Left lung (tissue), 4 donors: ENCODE measurements at regions not wholly inside any gene's neighbourhood (a gene's known extent, or its start where the extent isn't known, plus 50 kb on each side); places are given as distances from the start of the nearest gene placed in this dataset.
"Not testable (repeated sequence)": the region's sequence is repeated elsewhere in the genome, so short reads cannot be mapped to it uniquely, and the experiment has no call there.

Experiments
- ATAC-seq: fragments of 200-7000 bp; cut with Tn5 transposase; one replicate; pipeline ENCODE4 v1.9.1; 2020; ENCODE audit warnings: moderate library complexity
- DNase-seq, 4 donors: peaks; one replicate each; pipeline ENCODE4 v3.0.0-alpha.2; 2013 to 2020
- H3K27ac ChIP-seq, 2 donors: fragments of 200-600 bp; sonication (generic) in 1 of 2; one replicate each; pipeline versions ENCODE4 v1.5.0 to v1.8.0; 2020 to 2021
- H3K27me3 ChIP-seq, 2 donors: fragments of 200-600 bp; sonication (generic) in 1 of 2; one replicate each; pipeline versions ENCODE4 v1.5.0 to v1.8.0; 2020 to 2021
- H3K36me3 ChIP-seq, 2 donors: fragments of 200-600 bp; sonication (generic) in 1 of 2; one replicate each; pipeline versions ENCODE4 v1.5.0 to v1.8.0; 2020 to 2021
- H3K4me1 ChIP-seq, 2 donors: fragments of 200-600 bp; one replicate each; pipeline ENCODE4 v1.8.0; 2021
- H3K4me3 ChIP-seq, 2 donors: fragments of 200-600 bp; sonication (generic) in 1 of 2; one replicate each; pipeline versions ENCODE4 v1.5.0 to v1.8.0; 2020 to 2021; ENCODE audit warnings: mild to moderate bottlenecking in 1 of 2
- H3K9me3 ChIP-seq, 2 donors: fragments of 200-600 bp; sonication (generic) in 1 of 2; one replicate each; pipeline versions ENCODE4 v1.5.0 to v1.8.0; 2020 to 2021
- intact Hi-C, 2 donors: fragments of 100-400 bp; cut with DNase I; formaldehyde crosslinking; loops; one replicate each; pipeline versions ENCODE4 v1.11.2 to v1.14.2; 2022
- TF ChIP-seq, protein P1 (sequence below), 2 donors: fragments of 200-600 bp; sonication (generic) in 1 of 2; IDR thresholded peaks; one replicate each; pipeline versions ENCODE4 v1.5.0 to v1.8.0; 2021; ENCODE audit warnings: antibody characterized with exemption in 2 of 2
- donor health status: DM: no; HTN: yes; CAD: no.
- donor health status: DM: no; HTN: no; CAD: no.

DNA sequence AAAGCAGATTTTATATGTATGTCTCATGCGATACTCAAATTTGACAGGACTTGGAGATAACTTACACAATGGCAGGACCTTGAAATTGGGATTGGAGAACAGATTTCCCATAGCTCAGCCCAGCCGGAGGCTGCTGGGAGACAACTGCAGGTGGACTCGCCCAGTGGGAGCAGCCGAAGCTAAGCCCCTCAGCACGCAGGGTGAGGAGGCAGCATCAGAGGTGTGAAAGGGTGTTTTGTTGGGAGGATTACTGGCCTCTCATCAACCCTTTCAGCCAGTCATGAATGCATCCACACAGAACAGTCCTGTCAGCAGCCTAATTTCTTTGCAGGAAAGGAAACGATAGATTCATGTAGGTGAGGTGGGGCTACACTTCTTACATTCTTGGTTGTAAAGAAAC is 110.4 kb upstream of the DYNAP start:
- TF ChIP-seq, protein P1, sequence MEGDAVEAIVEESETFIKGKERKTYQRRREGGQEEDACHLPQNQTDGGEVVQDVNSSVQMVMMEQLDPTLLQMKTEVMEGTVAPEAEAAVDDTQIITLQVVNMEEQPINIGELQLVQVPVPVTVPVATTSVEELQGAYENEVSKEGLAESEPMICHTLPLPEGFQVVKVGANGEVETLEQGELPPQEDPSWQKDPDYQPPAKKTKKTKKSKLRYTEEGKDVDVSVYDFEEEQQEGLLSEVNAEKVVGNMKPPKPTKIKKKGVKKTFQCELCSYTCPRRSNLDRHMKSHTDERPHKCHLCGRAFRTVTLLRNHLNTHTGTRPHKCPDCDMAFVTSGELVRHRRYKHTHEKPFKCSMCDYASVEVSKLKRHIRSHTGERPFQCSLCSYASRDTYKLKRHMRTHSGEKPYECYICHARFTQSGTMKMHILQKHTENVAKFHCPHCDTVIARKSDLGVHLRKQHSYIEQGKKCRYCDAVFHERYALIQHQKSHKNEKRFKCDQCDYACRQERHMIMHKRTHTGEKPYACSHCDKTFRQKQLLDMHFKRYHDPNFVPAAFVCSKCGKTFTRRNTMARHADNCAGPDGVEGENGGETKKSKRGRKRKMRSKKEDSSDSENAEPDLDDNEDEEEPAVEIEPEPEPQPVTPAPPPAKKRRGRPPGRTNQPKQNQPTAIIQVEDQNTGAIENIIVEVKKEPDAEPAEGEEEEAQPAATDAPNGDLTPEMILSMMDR (IDR thresholded peaks at IDR 0.05) = no peak
- no peaks in the 10 kb centered on the region for H3K9me3 ChIP-seq
- intact Hi-C loops = no loop called here
- no peak for ATAC-seq
- H3K36me3 ChIP-seq = no peaks in the 10 kb centered on the region
- H3K27me3 ChIP-seq = no peaks in the 10 kb centered on the region
- no peak overlapping the region for H3K4me3 ChIP-seq
- no peak overlapping the region for H3K27ac ChIP-seq
- peak in 1 of 4 donors; percentile 39 for DNase-seq
- no peaks in the 10 kb centered on the region for H3K4me1 ChIP-seq

DNA sequence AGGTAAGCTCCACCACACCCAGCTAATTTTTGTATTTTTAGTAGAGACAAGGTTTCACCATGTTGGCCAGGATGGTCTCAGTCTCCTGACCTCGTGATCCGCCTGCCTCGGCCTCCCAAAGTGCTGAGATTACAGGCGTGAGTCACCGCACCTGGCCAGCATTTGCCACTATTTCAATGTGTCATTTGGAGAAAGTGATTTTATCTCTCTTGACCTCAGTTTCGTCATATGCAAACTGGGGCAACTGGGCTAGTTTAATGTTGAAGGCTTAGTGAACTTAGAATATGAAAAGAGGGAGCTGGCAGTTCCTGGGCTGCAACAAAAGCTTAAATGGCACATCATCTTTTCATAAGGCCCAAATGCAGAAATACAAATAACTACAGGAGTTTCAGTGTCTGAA is 88.6 kb upstream of the DYNAP start:
- H3K4me3 ChIP-seq, H3K4me1 ChIP-seq, H3K27ac ChIP-seq, ATAC-seq, H3K9me3 ChIP-seq, intact Hi-C loops, H3K27me3 ChIP-seq, H3K36me3 ChIP-seq: not testable (repeated sequence)
- peak in 1 of 4 donors; percentile 20 for DNase-seq

DNA sequence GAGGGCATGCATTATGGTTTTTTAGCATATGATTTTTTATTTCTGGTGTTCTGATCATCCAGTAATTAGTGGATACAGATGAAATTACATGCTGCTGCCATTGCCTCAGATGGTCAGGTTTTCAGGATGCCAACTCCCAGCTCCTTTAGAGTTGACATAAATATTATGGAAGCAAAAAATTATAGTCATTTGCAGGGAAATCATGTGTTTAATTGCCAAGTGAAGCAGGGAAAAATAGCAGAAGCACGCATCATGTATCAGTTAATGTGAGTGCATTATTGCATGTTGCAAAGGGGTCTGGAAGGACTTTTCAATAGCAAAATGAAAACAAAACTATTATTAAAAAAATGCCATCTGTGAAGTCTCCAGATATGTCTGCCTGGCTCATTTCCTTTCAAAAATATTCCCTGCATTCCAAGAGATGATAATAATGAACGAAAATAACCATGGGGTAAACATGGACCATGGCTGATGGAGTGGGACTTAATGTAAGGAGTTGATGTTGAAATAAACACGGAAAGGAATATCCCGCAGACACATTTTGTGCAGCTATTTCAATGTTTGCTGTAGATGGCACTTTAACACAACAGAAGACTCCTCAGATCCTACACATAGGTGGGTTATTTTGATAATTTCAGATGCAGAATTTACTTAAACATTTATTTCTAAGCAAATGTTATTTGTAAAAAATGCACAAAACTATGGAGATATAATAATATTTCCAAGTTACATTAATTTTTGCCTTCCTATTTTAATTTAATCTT is 87.7 kb upstream of the DYNAP start:
- DNase-seq (peak in 1 of 4 donors; percentile 5), ATAC-seq (no peak)
- intact Hi-C loops = no loop called here
- TF ChIP-seq, protein P1 (IDR thresholded peaks at IDR 0.05) = no peak
- H3K4me1 ChIP-seq = no peaks in the 10 kb centered on the region
- H3K36me3 ChIP-seq = no peaks in the 10 kb centered on the region
- H3K4me3 ChIP-seq = no peak overlapping the region
- H3K9me3 ChIP-seq = peaks cover 0 to 2% of the 10 kb centered on the region in 2 donors
- H3K27ac ChIP-seq = no peak overlapping the region
- no peaks in the 10 kb centered on the region for H3K27me3 ChIP-seq

DNA sequence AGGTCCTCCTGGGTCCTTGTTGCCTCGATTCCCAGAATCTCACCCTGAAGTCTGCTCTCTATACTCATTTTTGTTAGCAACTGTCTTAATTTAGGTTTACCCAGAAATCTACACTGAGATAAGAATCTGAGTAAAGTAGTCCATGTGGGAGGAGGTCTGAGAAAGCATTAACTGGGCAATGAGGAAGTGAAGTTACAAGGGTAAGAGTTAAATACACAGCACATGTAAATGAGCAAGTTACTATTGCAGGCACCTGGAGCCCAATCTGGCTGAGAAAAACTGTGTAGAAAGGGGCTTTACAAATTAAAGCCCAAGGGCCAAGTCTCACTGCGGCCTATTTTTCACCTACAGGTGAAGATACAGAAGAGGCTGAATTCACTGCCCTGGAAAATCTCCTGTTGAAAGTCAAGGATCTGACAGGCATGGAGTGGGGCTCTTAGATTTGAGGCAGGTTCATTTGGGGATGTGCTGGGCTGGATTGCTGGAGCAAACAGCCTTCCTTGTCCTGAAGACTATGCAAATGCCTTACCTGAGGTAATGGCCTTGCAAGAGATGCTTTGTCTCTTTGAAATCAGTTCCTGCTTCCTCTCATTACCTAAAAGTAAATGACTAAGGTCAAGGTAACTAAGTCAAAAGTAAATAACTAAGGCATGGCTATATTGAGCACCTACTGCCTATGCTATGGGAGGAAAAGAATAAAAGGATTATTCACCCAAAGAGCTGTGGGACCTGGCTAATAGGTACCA is 84.4 kb upstream of the DYNAP start:
- Histone ChIP-seq H3K4me3 (no peak overlapping the region), H3K36me3 (no peaks in the 10 kb centered on the region), H3K9me3 (no peaks in the 10 kb centered on the region), H3K27ac (no peak overlapping the region), H3K4me1 (no peaks in the 10 kb centered on the region), H3K27me3 (no peaks in the 10 kb centered on the region)
- DNase-seq = no peak
- TF ChIP-seq, protein P1 (IDR thresholded peaks at IDR 0.05) = no peak
- intact Hi-C loops = no loop called here
- no peak for ATAC-seq

DNA sequence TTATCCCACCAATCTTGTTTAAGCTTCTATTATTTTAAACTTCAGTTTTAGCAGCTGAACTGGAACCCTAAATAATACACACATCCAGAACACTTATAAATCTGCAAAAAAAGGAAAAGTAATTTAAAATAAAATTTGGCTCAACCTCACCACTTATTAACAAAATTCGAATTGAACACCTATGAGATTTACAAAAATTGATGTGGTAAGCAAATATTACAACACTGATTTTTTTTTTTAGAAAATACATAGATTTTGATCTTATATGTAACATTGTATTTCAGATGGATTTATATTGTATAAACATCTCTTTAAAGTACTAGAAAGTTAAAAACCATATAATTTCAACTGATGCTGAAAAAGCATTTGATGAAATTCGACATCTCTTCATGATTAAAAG is 81.3 kb upstream of the DYNAP start:
- Histone ChIP-seq H3K9me3 (no peaks in the 10 kb centered on the region), H3K4me3 (no peak overlapping the region), H3K27ac (no peak overlapping the region), H3K27me3 (no peaks in the 10 kb centered on the region), H3K4me1 (no peaks in the 10 kb centered on the region), H3K36me3 (no peaks in the 10 kb centered on the region)
- ATAC-seq = no peak
- TF ChIP-seq, protein P1 (IDR thresholded peaks at IDR 0.05) = no peak
- DNase-seq = no peak
- intact Hi-C loops = no loop called here
